ENCODE measurements at regions not wholly inside any gene's neighbourhood (a gene's known extent, or its start where the extent isn't known, plus 50 kb on each side); places are given as distances from the start of the nearest gene placed in this dataset.

- Histone ChIP-seq H3K36me3 (no peaks in the 10 kb centered on the region), H3K27me3 (no peaks in the 10 kb centered on the region), H3K27ac (no peak overlapping the region), H3K9me3 (no peaks in the 10 kb centered on the region), H3K4me3 (no peak overlapping the region), H3K4me1 (peaks cover 0 to 12% (median 0%) of the 10 kb centered on the region in 4 donors)
- TF ChIP-seq POLR2A (IDR thresholded peaks at IDR 0.05) (no peak), EP300 (IDR thresholded peaks at IDR 0.05) (no peak), CTCF (IDR thresholded peaks at IDR 0.05) (no peak)
- WGBS, 2 donors = 90 to 96% methylated on average over 4 of the region's 4 CpGs
- DNase-seq (ENCODE audit: low spot score in 2 of 2) = no peak
These were observed 304.6 kb downstream of the THBS2 start for GRCh38 chr6:168948990-168949531.

- H3K27ac ChIP-seq = no peak overlapping the region
- no peak overlapping the region for H3K4me3 ChIP-seq
- H3K9me3 ChIP-seq = no peaks in the 10 kb centered on the region
- peaks cover 0 to 12% (median 0%) of the 10 kb centered on the region in 4 donors for H3K4me1 ChIP-seq
- TF ChIP-seq EP300 (IDR thresholded peaks at IDR 0.05) (no peak), CTCF (IDR thresholded peaks at IDR 0.05) (no peak), POLR2A (IDR thresholded peaks at IDR 0.05) (no peak)
- 80 to 94% methylated on average over 6 of the region's 6 CpGs for WGBS, 2 donors
- H3K36me3 ChIP-seq = no peaks in the 10 kb centered on the region
- no peak for DNase-seq (ENCODE audit: low spot score in 2 of 2)
- peaks cover 0 to 7% of the 10 kb centered on the region in 2 donors for H3K27me3 ChIP-seq
These were observed 305.6 kb downstream of the THBS2 start for GRCh38 chr6:168948002-168948401.

GRCh38 chr6:168943231-168943905 is 310.3 kb downstream of the THBS2 start:
- Histone ChIP-seq H3K4me1 (no peaks in the 10 kb centered on the region), H3K27ac (no peak overlapping the region), H3K9me3 (no peaks in the 10 kb centered on the region), H3K36me3 (no peaks in the 10 kb centered on the region), H3K4me3 (no peak overlapping the region), H3K27me3 (peaks cover 0 to 7% of the 10 kb centered on the region in 2 donors)
- 42 to 63% methylated on average over 12 of the region's 13 CpGs for WGBS, 2 donors
- no peak for DNase-seq (ENCODE audit: low spot score in 2 of 2)
- no peak for TF ChIP-seq CTCF (IDR thresholded peaks at IDR 0.05)
- TF ChIP-seq EP300 (IDR thresholded peaks at IDR 0.05) = no peak
- no peak for TF ChIP-seq POLR2A (IDR thresholded peaks at IDR 0.05)

- WGBS, 2 donors = 67 to 68% methylated on average over 13 of the region's 13 CpGs
- peaks cover 0 to 7% of the 10 kb centered on the region in 2 donors for H3K27me3 ChIP-seq
- TF ChIP-seq CTCF (IDR thresholded peaks at IDR 0.05) (no peak), EP300 (IDR thresholded peaks at IDR 0.05) (no peak), POLR2A (IDR thresholded peaks at IDR 0.05) (no peak)
- no peak overlapping the region for H3K4me3 ChIP-seq
- H3K27ac ChIP-seq = no peak overlapping the region
- no peaks in the 10 kb centered on the region for H3K9me3 ChIP-seq
- no peaks in the 10 kb centered on the region for H3K36me3 ChIP-seq
- no peaks in the 10 kb centered on the region for H3K4me1 ChIP-seq
- no peak for DNase-seq (ENCODE audit: low spot score in 2 of 2)
These were observed 311.0 kb downstream of the THBS2 start for GRCh38 chr6:168942646-168943045.

- no peaks in the 10 kb centered on the region for H3K9me3 ChIP-seq
- TF ChIP-seq POLR2A (IDR thresholded peaks at IDR 0.05) (no peak), CTCF (IDR thresholded peaks at IDR 0.05) (no peak), EP300 (IDR thresholded peaks at IDR 0.05) (no peak)
- no peak overlapping the region for H3K27ac ChIP-seq
- H3K36me3 ChIP-seq = no peaks in the 10 kb centered on the region
- no peak for DNase-seq (ENCODE audit: low spot score in 2 of 2)
- H3K27me3 ChIP-seq = peaks cover 0 to 7% of the 10 kb centered on the region in 2 donors
- H3K4me3 ChIP-seq = no peak overlapping the region
- no peaks in the 10 kb centered on the region for H3K4me1 ChIP-seq
- WGBS, 2 donors = 31 to 41% methylated on average over 2 of the region's 2 CpGs
These were observed 312.6 kb downstream of the THBS2 start for GRCh38 chr6:168941036-168941435.

All from tibial nerve (tissue), 4 donors.